ENCODE measurements at regions not wholly inside any gene's neighbourhood (a gene's known extent, or its start where the extent isn't known, plus 50 kb on each side); places are given as distances from the start of the nearest gene placed in this dataset.
A peak's percentile ranks its signal among the peaks of the same experiment; 100 is the strongest.
"Not testable (repeated sequence)": the region's sequence is repeated elsewhere in the genome, so short reads cannot be mapped to it uniquely, and the experiment has no call there.

GRCh38 chr13:50459046-50459445 lies 384.4 kb downstream of the DLEU7 start:
- DNase-seq (ENCODE audit: low read depth in 4 of 4, low spot score in 3 of 4), result no peak

GRCh38 chr13:50459658-50460057 lies 383.8 kb downstream of the DLEU7 start:
- DNase-seq (ENCODE audit: low read depth in 4 of 4, low spot score in 3 of 4), result no peak

- DNase-seq (ENCODE audit: low read depth in 4 of 4, low spot score in 3 of 4), result no peak
Measured at GRCh38 chr13:50460358-50460757, 383.1 kb downstream of the DLEU7 start.

GRCh38 chr13:50461189-50461588 lies 382.3 kb downstream of the DLEU7 start:
- DNase-seq (ENCODE audit: low read depth in 4 of 4, low spot score in 3 of 4), result no peak

DNA sequence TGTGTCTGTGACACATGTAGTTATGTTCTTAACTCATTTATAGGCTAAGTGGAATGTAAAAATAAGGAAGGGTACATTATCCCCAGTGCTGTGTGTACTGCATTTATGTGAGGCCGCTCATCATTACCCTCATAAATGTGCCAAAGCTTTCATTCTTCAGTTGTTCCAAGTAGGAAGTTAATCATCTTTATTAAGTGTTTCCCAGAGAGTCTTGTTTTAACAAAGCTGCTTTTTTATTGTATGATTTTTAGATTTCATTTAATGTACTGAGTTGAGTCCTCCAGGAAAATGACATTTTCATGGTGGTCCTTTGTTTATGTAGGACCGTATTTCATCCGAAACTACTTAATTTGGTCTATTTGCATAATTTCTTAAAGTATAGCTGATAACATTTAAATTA lies 379.8 kb downstream of the DLEU7 start:
- DNase-seq (ENCODE audit: low read depth in 4 of 4, low spot score in 3 of 4), result peak in 2 of 4 donors; percentile 40 to 52

DNA sequence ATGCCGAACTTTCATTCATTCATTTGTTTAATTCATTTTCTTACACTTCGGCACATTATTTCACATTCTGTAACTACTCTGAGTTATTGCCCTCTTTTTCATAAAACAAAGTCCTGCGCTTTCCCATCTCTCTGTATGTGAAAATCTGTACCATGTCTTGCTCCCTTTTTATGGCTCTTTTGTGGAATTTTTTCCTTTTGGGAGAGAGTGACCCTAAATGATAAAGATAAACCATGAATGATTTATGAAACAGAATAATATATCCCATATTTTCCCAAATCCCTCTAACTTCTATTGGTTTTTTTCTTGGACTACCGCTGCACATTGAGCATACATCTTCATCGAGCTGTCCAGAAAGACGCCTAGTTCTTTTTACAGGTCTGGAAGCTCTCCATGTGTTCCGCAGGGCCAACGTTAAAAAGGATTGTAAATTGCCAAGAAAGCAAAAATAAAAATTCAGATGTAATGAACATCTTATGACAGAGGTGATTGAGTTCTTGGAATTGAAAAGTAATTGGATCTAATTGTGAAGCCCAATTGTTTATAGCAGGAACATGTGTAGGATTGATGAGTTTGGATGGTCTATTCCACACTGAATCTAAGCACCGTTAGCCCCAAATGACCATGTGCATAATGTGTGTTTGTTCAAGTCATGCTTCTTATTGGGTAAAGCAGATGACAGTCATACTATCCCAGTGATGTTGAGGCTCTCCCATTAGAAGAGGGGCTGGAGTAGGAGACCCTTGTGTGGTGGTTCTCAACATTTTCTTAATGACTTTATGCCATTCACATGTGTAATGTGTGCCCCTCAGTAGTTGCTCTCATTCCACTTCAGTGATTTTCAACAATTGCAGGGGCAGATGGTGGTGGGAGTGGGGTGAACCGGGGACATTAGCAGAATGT lies 378.9 kb downstream of the DLEU7 start:
- peak in 1 of 4 donors; percentile 58 for DNase-seq (ENCODE audit: low read depth in 4 of 4, low spot score in 3 of 4)

GRCh38 chr13:50466456-50466855 lies 377.0 kb downstream of the DLEU7 start:
- no peak for DNase-seq (ENCODE audit: low read depth in 4 of 4, low spot score in 3 of 4)

DNA sequence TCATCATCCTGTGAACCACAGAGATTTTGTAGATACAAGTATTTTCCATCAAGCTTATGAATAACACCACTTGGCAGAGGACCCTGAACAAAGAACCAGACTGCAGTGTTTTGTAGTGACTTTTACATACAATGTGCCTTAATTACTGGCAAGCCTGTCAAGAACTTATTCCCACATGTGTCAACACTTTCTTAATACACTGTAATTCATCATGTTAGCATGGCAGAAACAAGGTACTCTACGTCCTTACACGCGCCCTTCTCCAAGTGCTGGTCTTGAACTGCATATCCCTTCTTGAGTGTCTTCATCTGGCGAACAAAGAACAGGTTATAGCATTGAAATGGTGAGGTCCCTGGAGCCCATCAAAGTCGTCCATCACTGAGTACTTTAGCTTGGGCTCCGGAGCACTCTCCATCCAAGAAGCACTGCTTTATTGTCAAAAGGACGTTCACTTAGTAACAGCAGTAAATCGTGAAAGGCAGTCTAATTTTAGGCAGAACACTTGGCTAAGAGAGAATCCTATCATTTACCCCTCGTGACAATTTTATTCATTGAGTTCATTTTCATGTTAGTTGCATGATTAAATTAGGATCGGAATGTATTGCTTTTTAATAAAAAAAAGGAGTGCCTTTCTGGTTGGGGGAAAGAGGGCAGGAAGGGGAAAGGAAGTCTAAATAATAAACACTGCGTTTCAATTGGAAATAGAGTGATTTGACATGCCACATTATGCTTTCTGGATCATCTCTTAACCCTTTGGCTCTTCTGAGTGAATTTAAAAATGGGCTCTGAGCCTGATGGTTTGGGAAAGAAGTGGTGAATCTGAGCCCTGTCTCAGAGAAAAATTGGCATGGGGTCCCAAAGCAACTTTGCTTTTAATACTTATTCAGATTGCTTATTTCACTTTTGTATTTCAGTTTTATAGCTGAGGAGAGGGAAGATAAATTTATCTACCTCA lies 376.1 kb downstream of the DLEU7 start:
- no peak for DNase-seq (ENCODE audit: low read depth in 4 of 4, low spot score in 3 of 4)

DNA sequence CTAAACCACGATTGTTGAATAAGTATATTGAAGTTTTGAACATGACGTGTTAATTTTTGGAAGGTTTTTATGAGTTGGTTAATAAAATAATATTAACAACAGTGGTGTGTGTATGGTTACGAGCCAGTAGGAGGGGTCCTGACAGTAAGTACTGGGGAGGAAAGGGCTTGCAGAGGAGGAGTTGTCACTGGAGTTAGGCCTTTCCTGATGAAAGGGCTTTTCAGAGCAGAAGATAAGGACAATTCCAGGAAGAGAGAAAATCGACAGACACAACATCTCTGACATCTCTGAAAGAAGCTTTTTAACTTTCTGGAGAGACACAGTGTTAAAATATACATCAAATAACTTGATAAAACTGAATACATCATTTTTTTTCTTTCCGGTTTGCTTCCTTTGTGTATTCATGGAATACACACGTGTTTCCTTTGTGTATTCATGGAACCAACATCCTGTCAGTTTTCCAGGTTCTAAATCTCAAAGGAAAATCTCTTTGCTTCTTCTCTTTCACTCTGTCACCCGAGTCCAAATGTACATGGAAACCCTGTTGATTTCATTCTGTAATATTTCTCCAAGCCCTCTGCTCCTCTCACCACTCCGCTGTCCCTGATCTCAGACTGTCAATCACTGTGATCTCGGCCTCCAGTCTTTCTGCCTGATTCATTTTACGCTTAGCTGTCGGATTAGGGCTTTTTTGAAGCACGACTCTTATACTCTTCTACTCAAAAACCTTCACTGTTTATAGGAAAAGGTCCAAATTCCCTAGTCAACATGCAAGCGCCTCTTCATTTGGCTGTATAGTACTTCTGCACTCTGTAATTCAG lies 374.4 kb downstream of the DLEU7 start:
- DNase-seq (ENCODE audit: low read depth in 4 of 4, low spot score in 3 of 4), result no peak

- not testable (repeated sequence) for DNase-seq (ENCODE audit: low read depth in 4 of 4, low spot score in 3 of 4)
Measured at GRCh38 chr13:50473050-50473449, 370.4 kb downstream of the DLEU7 start.

DNA sequence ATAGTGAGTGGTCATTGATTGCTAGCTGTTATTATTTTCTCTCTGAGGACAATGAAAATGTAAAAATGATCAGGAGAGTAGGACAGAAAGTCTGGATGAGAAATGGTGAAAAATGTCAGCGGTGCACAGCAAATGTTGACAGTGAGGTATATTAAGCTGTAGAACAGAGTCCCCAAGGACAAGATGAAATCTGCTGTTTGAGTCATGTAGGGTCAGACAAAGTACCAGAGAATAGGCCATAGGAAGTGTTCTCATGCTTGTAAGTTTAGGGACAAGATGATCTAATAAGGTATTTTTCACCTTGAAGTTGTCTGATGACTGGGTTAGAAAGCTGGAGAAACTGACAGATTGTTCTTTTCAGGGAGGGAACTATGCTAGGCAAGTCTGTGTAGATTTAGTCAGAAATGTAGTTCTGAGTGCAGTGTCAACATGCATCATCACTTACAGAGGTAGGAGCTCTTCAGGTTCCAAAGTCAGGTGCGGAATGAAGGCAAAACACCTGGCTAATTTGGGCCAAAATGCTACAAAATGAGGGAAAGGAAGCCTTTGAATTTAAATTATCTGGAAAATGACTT lies 369.3 kb downstream of the DLEU7 start:
- DNase-seq (ENCODE audit: low read depth in 4 of 4, low spot score in 3 of 4), result no peak

DNA sequence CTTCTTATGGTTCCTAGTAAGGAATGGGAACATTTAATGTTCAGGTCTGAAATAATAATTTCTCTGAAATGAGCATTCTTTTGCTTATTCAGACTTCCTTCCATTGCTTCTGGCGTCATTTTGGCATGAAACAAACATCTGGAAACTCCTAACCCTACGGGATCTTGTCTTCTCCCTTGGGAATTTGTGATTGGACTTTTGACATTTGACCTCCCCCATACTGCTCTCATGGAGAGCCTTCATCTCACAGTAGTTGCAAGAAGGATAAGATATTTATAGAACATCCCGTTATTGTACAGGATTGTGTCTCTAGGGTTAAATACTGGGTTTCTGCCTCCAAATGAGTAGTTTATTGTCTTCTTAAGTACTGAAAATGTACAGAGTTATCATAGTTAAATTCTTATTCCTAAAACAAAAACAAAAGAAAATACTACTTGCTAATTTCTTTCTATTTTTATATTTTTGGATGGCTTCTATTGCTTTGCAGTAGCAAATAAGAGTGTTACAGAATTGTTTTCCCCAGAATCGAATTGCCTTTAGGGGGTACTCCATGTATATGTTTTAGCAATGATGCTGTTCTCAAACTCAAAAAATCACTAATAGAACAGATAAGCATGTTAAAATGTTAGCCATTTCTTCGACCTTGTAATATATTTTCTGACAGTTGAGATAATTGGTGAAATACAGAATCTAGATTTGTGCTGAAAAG lies 366.8 kb downstream of the DLEU7 start:
- no peak for DNase-seq (ENCODE audit: low read depth in 4 of 4, low spot score in 3 of 4)

GRCh38 chr13:50481936-50482335 lies 361.6 kb downstream of the DLEU7 start:
- no peak for DNase-seq (ENCODE audit: low read depth in 4 of 4, low spot score in 3 of 4)

- DNase-seq (ENCODE audit: low read depth in 4 of 4, low spot score in 3 of 4), result no peak
Measured at GRCh38 chr13:50483416-50483815, 360.1 kb downstream of the DLEU7 start.

- DNase-seq (ENCODE audit: low read depth in 4 of 4, low spot score in 3 of 4), result no peak
Measured at GRCh38 chr13:50484472-50485113, 358.9 kb downstream of the DLEU7 start.

GRCh38 chr13:50485979-50486935 lies 357.2 kb downstream of the DLEU7 start:
- no peak for DNase-seq (ENCODE audit: low read depth in 4 of 4, low spot score in 3 of 4)

DNA sequence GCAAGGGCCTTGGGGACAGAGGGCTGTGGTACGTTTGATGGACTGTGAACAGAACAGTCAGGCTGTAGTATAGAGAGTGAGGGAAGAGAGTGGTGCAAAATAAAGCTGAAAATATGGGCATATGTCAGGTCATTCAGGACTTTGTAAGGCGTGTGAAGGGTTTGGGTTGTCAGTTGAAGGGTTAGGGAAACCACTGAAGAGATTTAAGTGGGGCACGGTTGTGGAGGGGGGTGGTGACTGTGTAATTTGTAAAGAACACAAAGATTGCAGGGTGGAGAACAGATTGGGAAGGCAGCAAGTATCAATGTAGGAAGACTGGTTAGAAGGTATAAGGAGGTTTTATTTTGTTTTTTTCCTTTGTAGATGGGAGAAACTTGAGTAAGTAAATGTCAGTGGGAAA lies 349.8 kb downstream of the DLEU7 start:
- DNase-seq (ENCODE audit: low read depth in 4 of 4, low spot score in 3 of 4), result no peak

GRCh38 chr13:50494138-50494537 lies 349.4 kb downstream of the DLEU7 start:
- no peak for DNase-seq (ENCODE audit: low read depth in 4 of 4, low spot score in 3 of 4)

Measured in left renal pelvis (tissue), 4 donors.